SK-N-SH treated with all-trans-retinoic acid at 6 μM for 48 hours (cell line): ENCODE measurements at regions not wholly inside any gene's neighbourhood (a gene's known extent, or its start where the extent isn't known, plus 50 kb on each side); places are given as distances from the start of the nearest gene placed in this dataset.
"Not testable (repeated sequence)": the region's sequence is repeated elsewhere in the genome, so short reads cannot be mapped to it uniquely, and the experiment has no call there.

Experiments
- ATAC-seq: fragments of 200-7000 bp; cut with Tn5 transposase; 3 replicates; pipeline ENCODE4 v1.9.1; 2020; ENCODE audit warnings: mild to moderate bottlenecking, moderate library complexity
- ARNTL ChIP-seq: fragments of 450-650 bp; formaldehyde crosslinking; IDR thresholded peaks from 2 replicates; pipeline ENCODE4 v1.5.0; 2020; ENCODE audit warnings: low read depth, mild to moderate bottlenecking, moderate library complexity, borderline replicate concordance
- BACH2 ChIP-seq: fragments of 250-450 bp; sonication (Bioruptor Pico); IDR thresholded peaks from 2 replicates; pipeline ENCODE4 v1.9.0; 2021; ENCODE audit warnings: mild to moderate bottlenecking, borderline replicate concordance
- CSDC2 ChIP-seq: fragments of 250-450 bp; sonication (Bioruptor Pico); IDR thresholded peaks from 2 replicates; pipeline ENCODE4 v1.5.0; 2020; ENCODE audit warnings: mild to moderate bottlenecking, moderate library complexity
- CSRNP3 ChIP-seq: fragments of 250-450 bp; sonication (Bioruptor Pico); IDR thresholded peaks from 2 replicates; pipeline ENCODE4 v1.5.1; 2021; ENCODE audit warnings: mild to moderate bottlenecking, moderate library complexity
- ESRRG ChIP-seq: fragments of 250-450 bp; sonication (Bioruptor Pico); IDR thresholded peaks from 2 replicates; pipeline ENCODE4 v1.6.1; 2021; ENCODE audit warnings: mild to moderate bottlenecking
- GLIS3 ChIP-seq: fragments of 250-450 bp; sonication (Bioruptor Pico); IDR thresholded peaks from 2 replicates; pipeline ENCODE4 v1.5.0; 2020; ENCODE audit warnings: mild to moderate bottlenecking, moderate library complexity
- ISL1 ChIP-seq: fragments of 250-450 bp; sonication (Bioruptor Pico); IDR thresholded peaks from 2 replicates; pipeline ENCODE4 v2.1.2; 2022; ENCODE audit warnings: mild to moderate bottlenecking, moderate library complexity
- OSR1 ChIP-seq: fragments of 250-450 bp; sonication (Bioruptor Pico); IDR thresholded peaks from 2 replicates; pipeline ENCODE4 v1.8.0; 2022; ENCODE audit warnings: moderate library complexity, mild to moderate bottlenecking, inconsistent platforms
- POU6F1 ChIP-seq: fragments of 250-450 bp; sonication (Bioruptor Pico); IDR thresholded peaks from 2 replicates; pipeline ENCODE4 v1.8.0; 2021; ENCODE audit warnings: low read depth, mild to moderate bottlenecking, moderate library complexity, borderline replicate concordance
- PPARA ChIP-seq: fragments of 250-450 bp; sonication (Bioruptor Pico); IDR thresholded peaks from 2 replicates; pipeline ENCODE4 v1.5.0; 2020; ENCODE audit warnings: mild to moderate bottlenecking, borderline replicate concordance
- RARB ChIP-seq: fragments of 250-450 bp; sonication (Bioruptor Pico); IDR thresholded peaks from 2 replicates; pipeline ENCODE4 v1.8.0; 2021; ENCODE audit warnings: mild to moderate bottlenecking, moderate library complexity
- SNAI2 ChIP-seq: fragments of 250-450 bp; sonication (Bioruptor Pico); IDR thresholded peaks from 2 replicates; pipeline ENCODE4 v1.5.0; 2020; ENCODE audit warnings: mild to moderate bottlenecking, moderate library complexity
- TCF4 ChIP-seq: fragments of 250-450 bp; sonication (Bioruptor Pico); IDR thresholded peaks from 2 replicates; pipeline ENCODE4 v1.8.0; 2021; ENCODE audit warnings: mild to moderate bottlenecking, moderate library complexity, borderline replicate concordance
- TOX ChIP-seq: fragments of 250-450 bp; sonication (Bioruptor Pico); IDR thresholded peaks from 2 replicates; pipeline ENCODE4 v1.8.0; 2021; ENCODE audit warnings: mild to moderate bottlenecking, moderate library complexity, borderline replicate concordance
- ZC3H10 ChIP-seq: fragments of 250-450 bp; sonication (Bioruptor Pico); IDR thresholded peaks from 2 replicates; pipeline ENCODE4 v1.5.1; 2021; ENCODE audit warnings: mild to moderate bottlenecking, moderate library complexity
- ZFP3 ChIP-seq: fragments of 250-450 bp; sonication (Bioruptor Pico); IDR thresholded peaks from 2 replicates; pipeline ENCODE4 v1.5.0; 2020; ENCODE audit warnings: mild to moderate bottlenecking, moderate library complexity
- ZFP30 ChIP-seq: fragments of 450-650 bp; formaldehyde crosslinking; IDR thresholded peaks from 2 replicates; pipeline ENCODE4 v1.5.0; 2022; ENCODE audit warnings: mild to moderate bottlenecking, moderate library complexity
- ZNF70 ChIP-seq: fragments of 450-650 bp; formaldehyde crosslinking; IDR thresholded peaks from 2 replicates; pipeline ENCODE4 v1.5.0; 2020; ENCODE audit warnings: mild to moderate bottlenecking, moderate library complexity
- ZNF8 ChIP-seq: fragments of 450-650 bp; formaldehyde crosslinking; IDR thresholded peaks from 2 replicates; pipeline ENCODE4 v1.5.0; 2020; ENCODE audit warnings: mild to moderate bottlenecking, moderate library complexity
- TF ChIP-seq, protein P1 (sequence below): fragments of 250-450 bp; sonication (Bioruptor Pico); IDR thresholded peaks from 2 replicates; pipeline ENCODE4 v1.8.0; 2020; ENCODE audit warnings: mild to moderate bottlenecking, moderate library complexity, borderline replicate concordance

- no peak for ATAC-seq
- no peak for TF ChIP-seq ZC3H10
- no peak for TF ChIP-seq TCF4 (CRISPR knock-in tag)
- TF ChIP-seq SNAI2 (CRISPR knock-in tag): no peak
- TF ChIP-seq ZNF8 (CRISPR knock-in tag): no peak
- TF ChIP-seq CSRNP3 (CRISPR knock-in tag): no peak
- TF ChIP-seq BACH2 (CRISPR knock-in tag): no peak
- TF ChIP-seq, protein P1, sequence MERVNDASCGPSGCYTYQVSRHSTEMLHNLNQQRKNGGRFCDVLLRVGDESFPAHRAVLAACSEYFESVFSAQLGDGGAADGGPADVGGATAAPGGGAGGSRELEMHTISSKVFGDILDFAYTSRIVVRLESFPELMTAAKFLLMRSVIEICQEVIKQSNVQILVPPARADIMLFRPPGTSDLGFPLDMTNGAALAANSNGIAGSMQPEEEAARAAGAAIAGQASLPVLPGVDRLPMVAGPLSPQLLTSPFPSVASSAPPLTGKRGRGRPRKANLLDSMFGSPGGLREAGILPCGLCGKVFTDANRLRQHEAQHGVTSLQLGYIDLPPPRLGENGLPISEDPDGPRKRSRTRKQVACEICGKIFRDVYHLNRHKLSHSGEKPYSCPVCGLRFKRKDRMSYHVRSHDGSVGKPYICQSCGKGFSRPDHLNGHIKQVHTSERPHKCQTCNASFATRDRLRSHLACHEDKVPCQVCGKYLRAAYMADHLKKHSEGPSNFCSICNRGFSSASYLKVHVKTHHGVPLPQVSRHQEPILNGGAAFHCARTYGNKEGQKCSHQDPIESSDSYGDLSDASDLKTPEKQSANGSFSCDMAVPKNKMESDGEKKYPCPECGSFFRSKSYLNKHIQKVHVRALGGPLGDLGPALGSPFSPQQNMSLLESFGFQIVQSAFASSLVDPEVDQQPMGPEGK (CRISPR knock-in tag): no peak
- no peak for TF ChIP-seq ZNF70 (CRISPR knock-in tag)
- TF ChIP-seq OSR1 (CRISPR knock-in tag): no peak
- no peak for TF ChIP-seq PPARA (CRISPR knock-in tag)
- no peak for TF ChIP-seq RARB (CRISPR knock-in tag)
- no peak for TF ChIP-seq TOX (CRISPR knock-in tag)
- TF ChIP-seq, all 23 proteins: peak for 0
Measured at GRCh38 chr3:18211116-18211515, 214.0 kb downstream of the SATB1 start.

- TF ChIP-seq ISL1 (CRISPR knock-in tag) (no peak), SNAI2 (CRISPR knock-in tag) (no peak), PPARA (CRISPR knock-in tag) (no peak), GLIS3 (CRISPR knock-in tag) (no peak)
- no peak for ATAC-seq
Measured at GRCh38 chr3:18208856-18209255, 216.3 kb downstream of the SATB1 start.

GRCh38 chr3:18208091-18208490 lies 217.0 kb downstream of the SATB1 start:
- TF ChIP-seq RARB (CRISPR knock-in tag) (no peak), PPARA (CRISPR knock-in tag) (no peak), ESRRG (CRISPR knock-in tag) (no peak), ARNTL (no peak), TCF4 (CRISPR knock-in tag) (no peak), GLIS3 (CRISPR knock-in tag) (no peak), TOX (CRISPR knock-in tag) (no peak), OSR1 (CRISPR knock-in tag) (no peak), ZNF70 (CRISPR knock-in tag) (no peak), CSDC2 (no peak), BACH2 (CRISPR knock-in tag) (no peak), ZNF8 (CRISPR knock-in tag) (no peak), SNAI2 (CRISPR knock-in tag) (no peak)
- no peak for ATAC-seq

DNA sequence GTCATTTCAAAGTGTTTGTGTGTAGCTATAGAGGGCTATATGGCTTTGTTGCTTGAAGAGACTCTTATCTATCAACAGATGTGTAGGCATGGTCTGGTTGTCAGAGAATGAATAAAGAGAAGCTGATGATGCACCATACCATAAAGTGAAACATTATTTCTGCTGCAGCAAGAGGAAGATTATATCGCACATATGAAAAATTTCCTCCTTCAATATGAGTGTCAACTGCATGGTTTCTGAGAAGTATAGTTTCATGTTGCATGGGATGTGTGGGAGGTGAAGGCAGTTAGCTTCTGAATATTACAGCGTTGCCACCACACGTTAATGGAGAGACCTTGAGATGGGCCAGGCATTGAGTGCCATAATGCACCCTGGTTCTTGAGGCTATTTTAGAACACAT lies 217.9 kb downstream of the SATB1 start:
- no peak for ATAC-seq

DNA sequence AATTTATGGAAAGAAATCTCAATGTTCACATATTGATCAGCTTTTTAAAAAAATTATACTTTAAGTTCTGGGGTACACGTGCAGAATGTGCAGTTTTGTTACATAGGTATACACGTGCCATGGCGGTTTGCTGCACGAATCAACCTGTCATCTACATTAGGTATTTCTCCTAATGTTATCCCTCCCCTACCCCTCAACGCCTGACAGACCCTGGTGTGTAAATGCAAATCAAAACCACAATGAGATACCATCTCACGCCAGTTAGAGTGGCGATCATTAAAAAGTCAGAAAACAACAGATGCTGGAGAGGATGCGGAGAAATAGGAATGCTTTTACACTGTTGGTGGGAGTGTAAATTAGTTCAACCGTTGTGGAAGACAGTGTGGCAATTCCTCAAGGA lies 219.4 kb downstream of the SATB1 start:
- not testable (repeated sequence) for ATAC-seq

More for the DNA sequence above, 217.9 kb downstream of the SATB1 start:
- TF ChIP-seq, protein P1 (CRISPR knock-in tag): no peak
- TF ChIP-seq PPARA (CRISPR knock-in tag): no peak
- TF ChIP-seq ZFP3: no peak
- TF ChIP-seq ZFP30: no peak
- TF ChIP-seq POU6F1 (CRISPR knock-in tag): no peak
- TF ChIP-seq ARNTL: no peak
- no peak for TF ChIP-seq RARB (CRISPR knock-in tag)
- no peak for TF ChIP-seq BACH2 (CRISPR knock-in tag)
- no peak for TF ChIP-seq TOX (CRISPR knock-in tag)
